ENCODE measurements at regions not wholly inside any gene's neighbourhood (a gene's known extent, or its start where the extent isn't known, plus 50 kb on each side); places are given as distances from the start of the nearest gene placed in this dataset.

DNA sequence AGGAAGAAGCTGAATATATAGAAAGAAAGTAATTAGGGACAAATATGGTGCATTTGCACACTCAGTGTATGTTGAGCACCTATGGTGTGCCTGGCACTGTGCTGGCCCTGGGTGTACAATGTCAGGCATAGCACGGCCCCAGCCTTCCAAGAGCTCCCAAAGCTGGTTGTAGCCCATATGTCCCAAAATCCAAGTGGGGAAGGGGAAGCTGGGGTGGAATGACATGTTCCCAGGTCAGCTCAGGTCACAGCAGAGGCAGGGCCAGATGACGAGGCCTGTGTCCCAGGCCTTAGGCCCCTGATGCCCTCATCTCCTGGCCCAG is 170.0 kb downstream of the VEGFA start:
- 21% methylated on average over 2 of the region's 2 CpGs for WGBS (ENCODE audit: insufficient coverage, insufficient replicate concordance, low lambda C conversion rate, missing lambda C conversion rate)
- ChIA-PET RAD21 (ENCODE audit: unreplicated experiment) (interaction anchor here (1.0 kb wide), 1 partner anchor 37 kb away, joined by 3 read pairs; no protein-coding TSS in a partner anchor), POLR2A (interaction anchor here (1.1 kb wide), 1 partner anchor 11 kb away, joined by 3 read pairs; no protein-coding TSS in a partner anchor), CTCF (no interaction called here), SMC1A (ENCODE audit: uncharacterized antibody, unreplicated experiment) (interaction anchor here (1.0 to 1.2 kb wide), 3 partner anchors 9 to 20 kb away, joined by 3 read pairs; no protein-coding TSS in a partner anchor)
- in situ Hi-C loops (cut with MboI): no loop called here
- Histone ChIP-seq H3K4me2 (ENCODE audit: control insufficient read depth, insufficient read depth) (no peak overlapping the region), H4K20me1 (ENCODE audit: control insufficient read depth, insufficient read depth) (no peaks in the 10 kb centered on the region), H3K9me3 (replicated peaks; ENCODE audit: control insufficient read depth, insufficient read depth, low read length) (peaks cover 2% of the 10 kb centered on the region; the same call in 2 of the 3 replicates), H3K4me3 (no peak overlapping the region), H3K36me3 (ENCODE audit: control insufficient read depth in 2 of 2, insufficient read depth in 2 of 2, low read length in 1 of 2) (no peaks in the 10 kb centered on the region), H3K79me2 (ENCODE audit: control insufficient read depth, insufficient read depth, low read length) (no peaks in the 10 kb centered on the region), H3K27me3 (replicated peaks in 1 of 2; ENCODE audit: control insufficient read depth in 2 of 2, insufficient read depth in 2 of 2, low read length in 1 of 2) (no peaks in the 10 kb centered on the region), H3K9ac (ENCODE audit: control insufficient read depth, insufficient read depth, low read length) (no peak overlapping the region), H2AFZ (ENCODE audit: control insufficient read depth, low read depth, low read length) (no peak overlapping the region), H3K27ac (ENCODE audit: control insufficient read depth, insufficient read depth) (no peak overlapping the region), H3K4me1 (ENCODE audit: control insufficient read depth, insufficient read depth, low read length) (no peaks in the 10 kb centered on the region)
- no peak for FAIRE-seq
- no peak for TF ChIP-seq FOXM1 (IDR thresholded peaks at IDR 0.05; ENCODE audit: low read depth, low read length)
- BruUV-seq (replicated peaks): no TSS peak
- no peak for ATAC-seq
- intact Hi-C loops (cut with micrococcal nuclease; ENCODE audit: unreplicated experiment): no loop called here
- no peak for DNase-seq (ENCODE audit: low read depth, low spot score)

DNA sequence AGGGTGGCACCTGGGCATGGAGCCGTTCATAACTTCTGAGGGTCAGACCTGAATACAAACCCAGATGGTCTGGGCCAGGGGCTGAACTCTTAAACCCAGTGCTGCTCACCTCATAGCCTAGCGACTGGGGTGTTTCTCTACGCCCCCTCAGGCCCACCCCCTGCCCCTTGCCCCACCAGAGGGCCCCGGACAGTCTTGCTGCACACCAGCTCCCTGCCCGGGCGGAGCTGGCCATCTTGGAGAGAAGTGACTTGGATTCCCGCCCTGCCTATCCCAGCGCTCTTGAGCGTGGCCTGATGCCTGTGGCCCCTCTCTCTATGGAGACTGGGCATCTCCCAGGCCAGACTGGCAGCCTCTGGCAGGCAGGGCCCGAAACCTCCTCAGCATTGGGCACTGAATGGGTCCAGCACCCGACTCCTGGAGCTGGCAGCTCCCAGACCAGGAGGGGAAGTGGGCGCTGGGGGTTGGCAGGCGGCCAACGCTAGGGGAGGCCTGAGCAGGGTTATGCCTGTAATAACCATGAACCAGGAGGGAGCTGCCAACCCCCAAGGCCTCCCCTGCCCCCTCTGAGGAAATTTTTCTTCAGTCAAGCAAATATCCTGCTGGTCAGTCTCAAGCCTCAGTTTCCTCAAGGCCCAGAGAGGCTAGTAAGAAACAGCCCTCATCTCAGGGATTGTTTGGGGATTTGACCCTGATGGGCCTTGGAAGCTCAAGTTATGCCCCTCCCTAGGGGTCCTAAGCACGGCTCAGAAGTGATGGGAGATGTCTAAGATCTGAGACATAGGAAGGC is 169.5 kb downstream of the VEGFA start:
- intact Hi-C loops (cut with micrococcal nuclease; ENCODE audit: unreplicated experiment) (no loop called here), in situ Hi-C loops (cut with MboI) (no loop called here)
- ChIA-PET CTCF (interaction anchor here (0.6 kb wide), 1 partner anchor 101 kb away, joined by 3 read pairs; no protein-coding TSS in a partner anchor), SMC1A (ENCODE audit: uncharacterized antibody, unreplicated experiment) (interaction anchor here (1.1 to 1.2 kb wide), 2 partner anchors 10 to 15 kb away, joined by 3 read pairs; no protein-coding TSS in a partner anchor), RAD21 (ENCODE audit: unreplicated experiment) (interaction anchor here (1.0 kb wide), 1 partner anchor 38 kb away, joined by 3 read pairs; no protein-coding TSS in a partner anchor), POLR2A (no interaction called here)
- FAIRE-seq (no peak), DNase-seq (ENCODE audit: low read depth, low spot score) (no peak), ATAC-seq (no peak)
- Histone ChIP-seq H3K4me2 (ENCODE audit: control insufficient read depth, insufficient read depth) (no peak overlapping the region), H2AFZ (ENCODE audit: control insufficient read depth, low read depth, low read length) (no peak overlapping the region), H3K79me2 (ENCODE audit: control insufficient read depth, insufficient read depth, low read length) (no peaks in the 10 kb centered on the region), H3K4me3 (no peak overlapping the region), H3K9ac (ENCODE audit: control insufficient read depth, insufficient read depth, low read length) (no peak overlapping the region), H3K4me1 (ENCODE audit: control insufficient read depth, insufficient read depth, low read length) (no peaks in the 10 kb centered on the region), H3K36me3 (ENCODE audit: control insufficient read depth in 2 of 2, insufficient read depth in 2 of 2, low read length in 1 of 2) (no peaks in the 10 kb centered on the region), H3K9me3 (replicated peaks; ENCODE audit: control insufficient read depth, insufficient read depth, low read length) (no peaks in the 10 kb centered on the region; the same call in 2 of the 3 replicates), H3K27me3 (replicated peaks in 1 of 2; ENCODE audit: control insufficient read depth in 2 of 2, insufficient read depth in 2 of 2, low read length in 1 of 2) (no peaks in the 10 kb centered on the region), H3K27ac (ENCODE audit: control insufficient read depth, insufficient read depth) (no peak overlapping the region), H4K20me1 (ENCODE audit: control insufficient read depth, insufficient read depth) (no peaks in the 10 kb centered on the region)
- no TSS peak for BruUV-seq (replicated peaks)
- TF ChIP-seq, protein P1, sequence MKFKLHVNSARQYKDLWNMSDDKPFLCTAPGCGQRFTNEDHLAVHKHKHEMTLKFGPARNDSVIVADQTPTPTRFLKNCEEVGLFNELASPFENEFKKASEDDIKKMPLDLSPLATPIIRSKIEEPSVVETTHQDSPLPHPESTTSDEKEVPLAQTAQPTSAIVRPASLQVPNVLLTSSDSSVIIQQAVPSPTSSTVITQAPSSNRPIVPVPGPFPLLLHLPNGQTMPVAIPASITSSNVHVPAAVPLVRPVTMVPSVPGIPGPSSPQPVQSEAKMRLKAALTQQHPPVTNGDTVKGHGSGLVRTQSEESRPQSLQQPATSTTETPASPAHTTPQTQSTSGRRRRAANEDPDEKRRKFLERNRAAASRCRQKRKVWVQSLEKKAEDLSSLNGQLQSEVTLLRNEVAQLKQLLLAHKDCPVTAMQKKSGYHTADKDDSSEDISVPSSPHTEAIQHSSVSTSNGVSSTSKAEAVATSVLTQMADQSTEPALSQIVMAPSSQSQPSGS (IDR thresholded peaks at IDR 0.05; ENCODE audit: low read length): no peak
- TF ChIP-seq ESRRA (IDR thresholded peaks at IDR 0.05; ENCODE audit: low read length) (no peak), KLF5 (IDR thresholded peaks at IDR 0.05; ENCODE audit: partially characterized antibody) (no peak)
- WGBS (ENCODE audit: insufficient coverage, insufficient replicate concordance, low lambda C conversion rate, missing lambda C conversion rate): 50% methylated on average over 13 of the region's 15 CpGs
